HG02642 (cell line): ENCODE measurements at regions not wholly inside any gene's neighbourhood (a gene's known extent, or its start where the extent isn't known, plus 50 kb on each side); places are given as distances from the start of the nearest gene placed in this dataset.
A peak's percentile ranks its signal among the peaks of the same experiment; 100 is the strongest.

Experiments
- ATAC-seq: cut with Tn5 transposase; IDR thresholded peaks from one replicate; pipeline ENCODE4 v1.9.1; 2021; ENCODE audit warnings: mild to moderate bottlenecking; ENCODE audit not compliant: unreplicated experiment, poor library complexity

- no peak for ATAC-seq
These were observed 163.5 kb downstream of the PWWP3B start for GRCh38 chrX:106331606-106332005.

GRCh38 chrX:106341823-106342222, 173.7 kb downstream of the PWWP3B start:
- no peak for ATAC-seq

- no peak for ATAC-seq
These were observed 188.5 kb downstream of the PWWP3B start for GRCh38 chrX:106356580-106356979.

- no peak for ATAC-seq
These were observed 195.1 kb downstream of the PWWP3B start for GRCh38 chrX:106363214-106363613.

DNA sequence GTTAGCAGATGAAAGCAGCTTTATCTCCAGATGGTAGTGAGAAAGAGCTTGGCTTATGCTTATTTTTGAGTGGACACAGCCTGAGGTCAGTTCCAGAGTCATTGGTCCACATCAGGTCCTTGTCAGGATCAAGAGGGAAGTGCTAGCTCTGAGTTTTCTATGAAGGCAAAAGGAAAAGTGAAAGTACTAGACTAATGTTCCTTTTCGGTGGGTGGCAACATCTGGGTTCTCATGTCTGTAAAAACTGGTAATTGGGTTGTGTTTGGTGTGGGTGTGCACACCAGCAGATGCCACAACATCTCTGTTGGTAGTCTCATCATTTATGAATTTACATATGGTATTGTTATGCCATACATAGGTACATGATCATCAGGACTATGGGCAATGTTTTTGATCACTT, 210.5 kb downstream of the PWWP3B start:
- peak; percentile 54 for ATAC-seq

DNA sequence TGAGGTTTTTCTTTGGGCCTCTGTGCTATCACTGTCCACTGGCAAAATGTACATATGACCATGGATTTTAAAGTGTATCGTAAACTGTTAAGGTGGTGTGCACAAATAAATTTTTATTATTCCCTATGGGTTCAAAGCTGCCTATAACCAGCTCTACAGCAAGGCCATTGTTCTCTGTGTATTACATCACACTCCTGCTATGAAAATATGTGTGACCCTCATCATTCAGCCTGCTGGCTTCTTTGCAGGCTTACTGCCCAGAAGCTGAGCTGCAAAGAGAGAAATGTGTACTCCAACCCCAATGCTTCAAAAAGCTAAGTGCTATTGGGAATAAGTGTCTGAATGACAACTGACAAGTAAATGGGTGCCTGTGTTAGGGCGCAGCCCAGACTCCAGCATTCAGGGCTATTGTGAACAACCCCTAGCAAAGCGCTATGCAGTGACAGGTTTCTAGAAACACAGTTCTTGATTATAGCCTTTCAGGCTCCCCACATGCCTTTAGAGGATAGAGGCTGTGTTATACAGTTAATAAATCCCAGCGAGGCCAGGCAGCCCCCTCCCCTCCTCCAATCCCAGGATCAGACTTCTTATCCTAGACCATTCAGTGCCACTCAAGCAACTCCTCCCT, 220.4 kb upstream of the RADX start:
- ATAC-seq, result no peak

- ATAC-seq, result no peak
These were observed 219.4 kb upstream of the RADX start for GRCh38 chrX:106392346-106392745.

DNA sequence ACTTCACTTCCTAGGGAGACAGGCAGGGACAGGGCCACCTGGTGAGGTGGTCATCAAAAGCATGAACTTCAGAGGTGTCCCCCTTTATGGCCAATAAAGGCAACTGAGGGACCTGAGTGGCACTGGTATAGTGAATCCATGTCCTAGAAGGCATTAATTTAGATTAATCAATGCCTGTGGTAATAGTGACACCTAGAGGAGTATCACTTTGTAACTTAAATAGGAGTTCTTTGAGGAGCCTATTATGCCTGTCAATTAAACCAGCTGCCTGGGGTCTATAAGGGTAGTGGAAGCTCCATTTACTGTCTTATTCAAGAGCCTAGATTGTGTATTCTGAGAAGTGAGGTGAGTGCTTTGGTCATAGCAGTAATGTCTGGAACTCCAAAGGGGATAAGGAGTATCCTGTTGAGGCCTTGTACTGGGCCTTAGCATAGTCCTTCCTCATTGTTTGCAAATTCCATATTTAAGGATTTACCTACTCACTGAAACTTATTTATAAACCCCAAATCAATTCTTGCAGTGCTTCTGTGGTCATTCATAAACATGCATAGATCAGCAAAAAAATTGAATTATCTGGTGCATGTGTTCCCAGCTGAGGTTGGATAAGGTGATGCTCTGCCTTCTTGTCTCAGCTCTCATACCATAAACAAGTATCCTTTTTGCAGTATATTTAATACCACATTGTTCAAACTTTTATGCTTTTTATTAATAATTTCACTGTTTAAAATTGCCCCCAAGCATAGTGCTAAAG, 213.8 kb upstream of the RADX start:
- no peak for ATAC-seq

GRCh38 chrX:106401965-106402559, 209.7 kb upstream of the RADX start:
- no peak for ATAC-seq

GRCh38 chrX:106404512-106404911, 207.3 kb upstream of the RADX start:
- no peak for ATAC-seq

DNA sequence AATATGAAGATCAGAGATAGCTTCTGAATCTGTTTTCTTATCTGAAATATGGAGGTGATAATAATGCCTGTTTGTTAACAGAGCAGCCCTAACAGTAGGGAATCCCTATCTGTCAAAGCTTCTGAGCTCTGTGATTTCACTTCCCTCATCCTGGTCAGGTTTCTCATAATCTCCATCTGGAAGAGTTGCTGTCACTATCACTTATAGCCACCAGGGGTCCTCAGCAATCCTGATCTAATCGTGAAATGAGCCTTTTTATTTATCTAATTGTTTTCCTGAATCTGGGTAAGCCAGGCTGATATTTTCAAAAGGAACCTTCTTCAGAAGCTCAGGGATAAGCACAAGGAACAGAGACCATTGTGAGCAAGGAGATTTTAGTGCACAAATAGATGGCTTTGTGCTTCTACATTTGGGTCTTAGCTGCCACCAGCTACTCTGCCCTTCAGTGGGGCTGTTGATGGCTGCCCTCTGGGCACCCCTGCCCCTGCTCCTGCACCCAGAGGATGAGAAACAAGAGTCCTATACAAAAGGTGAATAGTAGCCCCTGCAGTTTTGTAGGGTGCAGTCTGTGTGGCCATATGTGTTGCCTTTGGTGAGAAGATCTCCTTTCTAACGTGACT, 196.4 kb upstream of the RADX start:
- peak; percentile 74 for ATAC-seq

DNA sequence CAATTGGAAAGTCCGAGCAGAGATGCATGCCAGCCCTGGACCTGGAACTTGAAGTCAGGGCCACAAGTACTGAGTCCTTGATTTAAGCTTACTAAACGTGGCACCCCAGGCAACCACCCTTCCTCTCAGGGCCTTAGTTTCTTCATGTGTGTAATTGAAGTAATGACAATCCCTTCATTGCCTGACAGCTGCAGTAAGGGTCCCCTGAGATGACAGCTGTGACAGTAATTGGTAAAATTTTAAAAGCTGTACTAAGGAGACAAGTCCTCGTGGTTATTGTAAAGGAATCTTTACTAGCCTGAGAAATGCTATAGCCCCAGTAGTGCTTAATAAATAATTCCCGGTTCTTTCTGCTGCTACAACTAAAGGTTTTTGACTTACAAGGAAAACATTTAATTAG, 175.1 kb upstream of the RADX start:
- ATAC-seq, result no peak

GRCh38 chrX:106437407-106437806, 174.4 kb upstream of the RADX start:
- no peak for ATAC-seq

- no peak for ATAC-seq
These were observed 161.4 kb upstream of the RADX start for GRCh38 chrX:106450405-106450804.

- ATAC-seq, result no peak
These were observed 159.8 kb upstream of the RADX start for GRCh38 chrX:106451933-106452332.

GRCh38 chrX:106454991-106455390, 156.8 kb upstream of the RADX start:
- ATAC-seq, result no peak

- no peak for ATAC-seq
These were observed 154.0 kb upstream of the RADX start for GRCh38 chrX:106457802-106458201.

- no peak for ATAC-seq
These were observed 144.4 kb upstream of the RADX start for GRCh38 chrX:106467422-106467821.

GRCh38 chrX:106467943-106468342, 143.8 kb upstream of the RADX start:
- no peak for ATAC-seq

GRCh38 chrX:106468433-106468832, 143.3 kb upstream of the RADX start:
- no peak for ATAC-seq

- ATAC-seq, result no peak
These were observed 131.9 kb upstream of the RADX start for GRCh38 chrX:106479920-106480319.
